ENCODE measurements at regions not wholly inside any gene's neighbourhood (a gene's known extent, or its start where the extent isn't known, plus 50 kb on each side); places are given as distances from the start of the nearest gene placed in this dataset.
"Not testable (repeated sequence)": the region's sequence is repeated elsewhere in the genome, so short reads cannot be mapped to it uniquely, and the experiment has no call there.

- no peak for DNase-seq
Measured at GRCh38 chr21:19541602-19542001, 1138.0 kb upstream of the TMPRSS15 start.

GRCh38 chr21:19544493-19544892 is 1140.9 kb upstream of the TMPRSS15 start:
- DNase-seq = not testable (repeated sequence)

- DNase-seq = peak; percentile 35 to 90
Measured at GRCh38 chr21:19547951-19548840, 1144.6 kb upstream of the TMPRSS15 start.

- DNase-seq = no peak
Measured at GRCh38 chr21:19553919-19554615, 1150.5 kb upstream of the TMPRSS15 start.

- DNase-seq = no peak
Measured at GRCh38 chr21:19557046-19557445, 1153.5 kb upstream of the TMPRSS15 start.

- no peak for DNase-seq
Measured at GRCh38 chr21:19557488-19557887, 1153.9 kb upstream of the TMPRSS15 start.

- DNase-seq = no peak
Measured at GRCh38 chr21:19565587-19565986, 1162.0 kb upstream of the TMPRSS15 start.

- no peak for DNase-seq
Measured at GRCh38 chr21:19566975-19567374, 1163.4 kb upstream of the TMPRSS15 start.

- DNase-seq = no peak
Measured at GRCh38 chr21:19577381-19577780, 1173.8 kb upstream of the TMPRSS15 start.

GRCh38 chr21:19590044-19590443 is 1186.5 kb upstream of the TMPRSS15 start:
- no peak for DNase-seq

GRCh38 chr21:19603011-19603593 is 1199.5 kb upstream of the TMPRSS15 start:
- DNase-seq = no peak

- DNase-seq = no peak
Measured at GRCh38 chr21:19608101-19608621, 1204.6 kb upstream of the TMPRSS15 start.

GRCh38 chr21:19609611-19610010 is 1206.0 kb upstream of the TMPRSS15 start:
- no peak for DNase-seq

GRCh38 chr21:19621837-19622496 is 1218.4 kb upstream of the TMPRSS15 start:
- no peak for DNase-seq

GRCh38 chr21:19640964-19641363 is 1237.4 kb upstream of the TMPRSS15 start:
- no peak for DNase-seq

- no peak for DNase-seq
Measured at GRCh38 chr21:19648391-19648790, 1244.8 kb upstream of the TMPRSS15 start.

GRCh38 chr21:19683492-19683891 is 1279.9 kb upstream of the TMPRSS15 start:
- DNase-seq = no peak

GRCh38 chr21:19684328-19684727 is 1280.7 kb upstream of the TMPRSS15 start:
- no peak for DNase-seq

- no peak for DNase-seq
Measured at GRCh38 chr21:19692231-19692630, 1288.6 kb upstream of the TMPRSS15 start.

GRCh38 chr21:19695796-19696195 is 1292.2 kb upstream of the TMPRSS15 start:
- DNase-seq = no peak

GRCh38 chr21:19700476-19700875 is 1296.9 kb upstream of the TMPRSS15 start:
- DNase-seq = no peak

- DNase-seq = no peak
Measured at GRCh38 chr21:19702726-19703125, 1295.5 kb upstream of the NCAM2 start.

- DNase-seq = no peak
Measured at GRCh38 chr21:19704832-19705231, 1293.4 kb upstream of the NCAM2 start.

All from hippocampal formation (tissue), 2 donors.